Ovary (tissue), 7 donors: ENCODE measurements at regions not wholly inside any gene's neighbourhood (a gene's known extent, or its start where the extent isn't known, plus 50 kb on each side); places are given as distances from the start of the nearest gene placed in this dataset.
"Not testable (repeated sequence)": the region's sequence is repeated elsewhere in the genome, so short reads cannot be mapped to it uniquely, and the experiment has no call there.

Source experiments
- DNase-seq, 5 donors: peaks; one replicate each; pipeline ENCODE4 v3.0.0-alpha.2; 2019 to 2020
- H3K27ac ChIP-seq, 2 donors: fragments of 200-600 bp; one replicate each; pipeline versions ENCODE4 v1.5.1 to v1.8.0; 2019 to 2022
- H3K27me3 ChIP-seq: fragments of 200-600 bp; one replicate; pipeline ENCODE4 v1.8.0; 2022
- H3K36me3 ChIP-seq: fragments of 200-600 bp; sonication (generic); one replicate; pipeline ENCODE4 v1.5.1; 2019
- H3K4me1 ChIP-seq: one replicate; pipeline ENCODE4 v1.8.1; 2013; ENCODE audit warnings: mild to moderate bottlenecking, moderate library complexity; ENCODE audit not compliant: insufficient read depth
- H3K4me3 ChIP-seq: fragments of 200-600 bp; sonication (generic); one replicate; pipeline ENCODE4 v1.5.1; 2017
- H3K9me3 ChIP-seq, 2 donors: fragments of 200-600 bp in 1 of 2; sonication (generic) in 1 of 2; one replicate each; pipeline versions ENCODE4 v1.5.1 to v1.8.1; 2013 to 2019; ENCODE audit warnings: mild to moderate bottlenecking in 1 of 2, moderate library complexity in 1 of 2
- EP300 ChIP-seq: sonication (generic); formaldehyde crosslinking; IDR thresholded peaks from one replicate; pipeline ENCODE4 v1.6.1; 2017; ENCODE audit warnings: antibody characterized with exemption
- POLR2A ChIP-seq: fragments of 450-650 bp; IDR thresholded peaks from one replicate; pipeline ENCODE4 v1.6.1; 2017; ENCODE audit warnings: antibody characterized with exemption, mild to moderate bottlenecking, moderate library complexity
- WGBS, 3 donors: extraction: QIAGEN DNeasy Blood & Tissue Kit in 1 of 3; methylation state at CpG; one replicate each; pipeline versions ENCODE4 v1.1.5 to v1.1.7; 2013 to 2017; 5-methylcytosine and 5-hydroxymethylcytosine counted together
- intact Hi-C, 4 donors: fragments of 100-400 bp; cut with DNase I; formaldehyde crosslinking; loops; one replicate each; pipeline versions ENCODE4 v1.11.0 to v1.15.1; 2022 to 2023
- TF ChIP-seq, protein P1 (sequence below), 3 donors: fragments of 450-650 bp in 2 of 3; fragments of 200-600 bp in 1 of 3; IDR thresholded peaks; one replicate each; pipeline versions ENCODE4 v1.5.1 to v1.8.0; 2016 to 2022; ENCODE audit warnings: antibody characterized with exemption in 3 of 3, mild to moderate bottlenecking in 1 of 3
- donor health status: DM: no; HTN: no; CAD: no; lungs with moderate emphysema.
- donor health status: DM: no; HTN: no; CAD: no.
- donor health status: Bipolar disorder and iron deficiency.
- donor health status: DM: no; HTN: no; CAD: no.
- donor health status: DM: yes; HTN: yes; CAD: no.

DNA sequence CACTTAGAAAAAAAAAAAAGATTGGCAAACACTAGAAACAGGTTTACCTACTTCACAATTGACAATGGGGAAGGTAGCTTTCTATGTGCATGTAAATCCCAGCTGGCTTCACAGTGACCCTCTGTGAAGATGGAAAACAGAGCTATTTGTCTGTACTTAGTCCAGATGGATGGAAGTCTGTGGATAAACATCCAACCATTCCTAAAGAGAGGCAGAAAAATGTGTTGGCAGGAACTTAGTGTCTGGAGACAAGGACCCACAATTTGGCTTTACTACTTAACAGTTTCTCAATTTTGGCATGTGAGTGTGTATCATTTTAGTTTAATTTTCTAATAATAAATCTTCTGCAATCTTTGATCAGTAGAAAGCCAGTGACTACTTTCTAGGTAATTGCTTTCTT is 154.4 kb downstream of the RAD51AP2 start:
- TF ChIP-seq, protein P1, sequence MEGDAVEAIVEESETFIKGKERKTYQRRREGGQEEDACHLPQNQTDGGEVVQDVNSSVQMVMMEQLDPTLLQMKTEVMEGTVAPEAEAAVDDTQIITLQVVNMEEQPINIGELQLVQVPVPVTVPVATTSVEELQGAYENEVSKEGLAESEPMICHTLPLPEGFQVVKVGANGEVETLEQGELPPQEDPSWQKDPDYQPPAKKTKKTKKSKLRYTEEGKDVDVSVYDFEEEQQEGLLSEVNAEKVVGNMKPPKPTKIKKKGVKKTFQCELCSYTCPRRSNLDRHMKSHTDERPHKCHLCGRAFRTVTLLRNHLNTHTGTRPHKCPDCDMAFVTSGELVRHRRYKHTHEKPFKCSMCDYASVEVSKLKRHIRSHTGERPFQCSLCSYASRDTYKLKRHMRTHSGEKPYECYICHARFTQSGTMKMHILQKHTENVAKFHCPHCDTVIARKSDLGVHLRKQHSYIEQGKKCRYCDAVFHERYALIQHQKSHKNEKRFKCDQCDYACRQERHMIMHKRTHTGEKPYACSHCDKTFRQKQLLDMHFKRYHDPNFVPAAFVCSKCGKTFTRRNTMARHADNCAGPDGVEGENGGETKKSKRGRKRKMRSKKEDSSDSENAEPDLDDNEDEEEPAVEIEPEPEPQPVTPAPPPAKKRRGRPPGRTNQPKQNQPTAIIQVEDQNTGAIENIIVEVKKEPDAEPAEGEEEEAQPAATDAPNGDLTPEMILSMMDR (IDR thresholded peaks at IDR 0.05), result no peak
- TF ChIP-seq EP300 (no peak), POLR2A (no peak)
- H3K36me3 ChIP-seq, result no peaks in the 10 kb centered on the region
- H3K27ac ChIP-seq, result no peak overlapping the region
- H3K4me3 ChIP-seq, result no peak overlapping the region
- no peaks in the 10 kb centered on the region for H3K27me3 ChIP-seq
- no peaks in the 10 kb centered on the region for H3K4me1 ChIP-seq
- intact Hi-C loops, result no loop called here
- DNase-seq, result no peak
- H3K9me3 ChIP-seq, result no peaks in the 10 kb centered on the region

DNA sequence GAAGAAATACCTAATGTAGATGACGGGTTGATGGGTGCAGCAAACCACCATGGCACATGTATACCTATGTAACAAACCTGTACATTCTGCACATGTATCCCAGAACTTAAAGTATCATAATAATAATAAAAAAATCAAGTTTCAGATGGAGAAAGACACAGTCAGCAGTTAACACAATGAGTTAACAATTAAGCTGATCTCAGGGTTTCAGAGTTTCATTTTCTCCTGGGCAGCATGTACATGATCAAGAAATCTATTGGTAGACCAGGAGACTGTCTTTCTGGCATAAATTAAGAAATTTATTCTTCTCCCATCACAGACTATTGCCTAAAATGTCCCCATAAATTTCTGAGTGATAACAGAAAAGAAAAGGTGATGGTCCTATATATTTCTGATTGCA is 155.3 kb downstream of the RAD51AP2 start:
- 81 to 90% (median 81%) methylated on average over 1 of the region's 1 CpG for WGBS, 3 donors
- Histone ChIP-seq H3K4me3 (no peak overlapping the region), H3K36me3 (no peaks in the 10 kb centered on the region), H3K27me3 (no peaks in the 10 kb centered on the region), H3K4me1 (no peaks in the 10 kb centered on the region), H3K9me3 (no peaks in the 10 kb centered on the region), H3K27ac (no peak overlapping the region)
- DNase-seq, result no peak
- TF ChIP-seq POLR2A (no peak), EP300 (no peak)
- TF ChIP-seq, protein P1 (IDR thresholded peaks at IDR 0.05), result no peak
- intact Hi-C loops, result no loop called here

DNA sequence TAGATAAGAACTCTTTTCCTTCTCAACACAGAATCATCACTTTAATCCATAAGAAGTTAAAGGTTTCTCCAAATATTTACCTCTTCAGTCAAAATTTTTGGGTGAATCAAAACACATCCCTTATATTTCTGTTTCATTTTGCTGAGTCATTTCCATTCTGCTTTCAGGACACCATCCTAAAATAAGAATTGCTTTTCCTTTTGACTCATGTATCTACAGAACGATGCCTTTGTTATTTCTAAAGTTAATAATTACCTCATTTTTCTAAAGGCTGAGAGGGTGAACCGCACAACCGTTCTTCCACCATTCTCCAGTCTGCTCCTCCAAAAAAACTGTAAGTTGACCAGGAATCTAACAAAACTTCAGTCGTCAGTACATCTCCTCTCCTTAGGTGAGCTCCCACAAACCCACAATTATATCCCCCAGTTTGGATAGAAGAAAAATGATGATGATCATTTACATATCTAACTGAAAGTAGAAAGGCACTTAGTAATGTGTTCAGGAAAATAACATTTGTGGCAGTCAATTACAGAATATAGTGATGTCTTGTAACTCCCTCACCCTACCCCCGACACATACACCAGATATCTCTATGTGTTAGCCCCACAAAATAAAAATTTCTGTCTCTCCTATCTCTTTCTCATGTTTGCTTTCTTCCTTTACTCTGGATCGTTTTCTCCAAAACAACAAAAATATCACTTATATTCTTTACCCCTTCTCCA is 162.5 kb downstream of the RAD51AP2 start:
- H3K4me3 ChIP-seq, result no peak overlapping the region
- H3K27me3 ChIP-seq, result no peaks in the 10 kb centered on the region
- no peak for TF ChIP-seq POLR2A
- TF ChIP-seq, protein P1 (IDR thresholded peaks at IDR 0.05), result no peak
- TF ChIP-seq EP300, result no peak
- intact Hi-C loops, result no loop called here
- H3K9me3 ChIP-seq, result no peaks in the 10 kb centered on the region
- no peaks in the 10 kb centered on the region for H3K36me3 ChIP-seq
- DNase-seq, result no peak
- WGBS, 3 donors, result 60 to 79% (median 70%) methylated on average over 6 of the region's 6 CpGs
- H3K4me1 ChIP-seq, result no peaks in the 10 kb centered on the region
- H3K27ac ChIP-seq, result no peak overlapping the region

DNA sequence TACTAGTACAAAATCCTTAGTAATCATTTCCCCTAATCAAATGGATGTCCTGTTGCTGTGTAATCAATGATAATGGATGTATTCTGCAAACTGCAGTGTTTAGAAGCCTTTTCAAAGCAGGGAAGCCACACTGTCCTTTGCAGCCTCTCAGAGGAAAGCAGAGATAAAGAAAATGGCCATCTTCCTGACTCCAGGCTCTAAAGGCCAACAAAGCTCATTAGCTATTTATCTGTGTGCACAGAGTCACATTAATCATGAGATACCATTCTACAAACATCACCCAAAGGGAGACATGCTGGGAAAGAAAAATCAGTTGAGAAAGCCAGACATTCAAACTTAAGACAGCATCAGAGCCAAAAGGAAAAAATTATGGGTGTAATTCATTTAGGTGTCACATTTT is 165.0 kb downstream of the RAD51AP2 start:
- no peak for TF ChIP-seq EP300
- TF ChIP-seq, protein P1 (IDR thresholded peaks at IDR 0.05), result no peak
- TF ChIP-seq POLR2A, result no peak
- intact Hi-C loops, result no loop called here

DNA sequence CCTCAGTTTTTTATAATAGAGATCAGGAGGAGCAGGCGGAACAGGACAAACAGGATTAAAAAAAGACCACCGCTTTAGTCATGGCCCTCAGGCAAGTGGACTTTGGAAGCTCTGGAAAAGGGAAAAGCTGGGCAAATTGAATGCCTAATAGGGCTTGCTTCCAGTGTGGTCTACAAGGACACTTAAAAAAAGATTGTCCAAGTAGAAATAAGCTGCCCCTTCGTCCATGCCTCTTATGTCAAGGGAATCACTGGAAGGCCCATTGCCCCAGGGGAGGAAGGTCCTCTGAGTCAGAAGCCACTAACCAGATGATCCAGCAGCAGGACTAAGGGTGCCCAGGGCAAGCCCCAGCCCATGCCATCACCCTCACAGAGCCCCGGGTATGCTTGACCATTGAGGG is 175.5 kb downstream of the RAD51AP2 start:
- H3K4me3 ChIP-seq, H3K36me3 ChIP-seq, H3K9me3 ChIP-seq, H3K27me3 ChIP-seq, DNase-seq, H3K27ac ChIP-seq, H3K4me1 ChIP-seq, intact Hi-C loops: not testable (repeated sequence)
- 70 to 91% (median 88%) methylated on average over 4 of the region's 4 CpGs for WGBS, 3 donors

More for the DNA sequence above, 165.0 kb downstream of the RAD51AP2 start:
- H3K36me3 ChIP-seq, result no peaks in the 10 kb centered on the region
- H3K4me1 ChIP-seq, result no peaks in the 10 kb centered on the region
- no peak overlapping the region for H3K4me3 ChIP-seq
- no peak for DNase-seq
- H3K9me3 ChIP-seq, result no peaks in the 10 kb centered on the region
- H3K27me3 ChIP-seq, result no peaks in the 10 kb centered on the region
- no peak overlapping the region for H3K27ac ChIP-seq
